Loucy (cell line): ENCODE measurements at regions not wholly inside any gene's neighbourhood (a gene's known extent, or its start where the extent isn't known, plus 50 kb on each side); places are given as distances from the start of the nearest gene placed in this dataset.

Experiments
- H2AFZ ChIP-seq: fragments of 200-600 bp; sonication (generic); 2 replicates; pipeline ENCODE4 v1.6.0; 2016; ENCODE audit warnings: antibody characterized with exemption, mild to moderate bottlenecking, low read length, moderate library complexity
- H3F3A ChIP-seq: fragments of 200-600 bp; 2 replicates; pipeline ENCODE4 v1.6.0; 2016; ENCODE audit warnings: antibody characterized with exemption, low read depth, mild to moderate bottlenecking
- H3K27me3 ChIP-seq: fragments of 200-600 bp; sonication (generic); 2 replicates; pipeline ENCODE4 v1.6.1; 2014; ENCODE audit warnings: low read length, mild to moderate bottlenecking; ENCODE audit not compliant: insufficient read depth, poor library complexity, severe bottlenecking
- H3K36me3 ChIP-seq: fragments of 200-600 bp; sonication (generic); 2 replicates; pipeline ENCODE4 v1.6.1; 2016; ENCODE audit warnings: low read length; ENCODE audit not compliant: insufficient read depth
- H3K4me1 ChIP-seq: fragments of 200-600 bp; sonication (generic); 2 replicates; pipeline ENCODE4 v1.5.1; 2014; ENCODE audit warnings: low read length, mild to moderate bottlenecking; ENCODE audit not compliant: insufficient read depth, poor library complexity, severe bottlenecking
- H3K4me2 ChIP-seq: fragments of 200-600 bp; sonication (generic); 2 replicates; pipeline ENCODE4 v1.6.0; 2014; ENCODE audit warnings: antibody characterized with exemption, low read length, low read depth, mild to moderate bottlenecking; ENCODE audit not compliant: poor library complexity, severe bottlenecking
- H3K4me3 ChIP-seq: fragments of 200-600 bp; sonication (generic); 2 replicates; pipeline ENCODE4 v1.5.1; 2014; ENCODE audit warnings: low read length, mild to moderate bottlenecking, mixed read lengths; ENCODE audit not compliant: poor library complexity, severe bottlenecking
- H3K79me2 ChIP-seq: fragments of 200-600 bp; sonication (generic); 2 replicates; pipeline ENCODE4 v1.6.1; 2014; ENCODE audit warnings: low read length; ENCODE audit not compliant: insufficient read depth
- H3K9ac ChIP-seq: fragments of 200-600 bp; sonication (generic); 2 replicates; pipeline ENCODE4 v1.6.0; 2014; ENCODE audit warnings: mild to moderate bottlenecking, low read depth, low read length, moderate library complexity; ENCODE audit not compliant: poor library complexity, severe bottlenecking
- H3K9me2 ChIP-seq: fragments of 200-600 bp; sonication (generic); replicated peaks from 2 replicates; pipeline ENCODE4 v1.6.1; 2016; ENCODE audit warnings: low read depth, low read length, mixed read lengths
- H3K9me3 ChIP-seq: fragments of 200-600 bp; sonication (generic); 2 replicates; pipeline ENCODE4 v1.6.1; 2014; ENCODE audit warnings: mild to moderate bottlenecking, antibody characterized with exemption, low read length, low read depth; ENCODE audit not compliant: insufficient read depth
- H4K20me1 ChIP-seq: fragments of 200-600 bp; sonication (generic); 2 replicates; pipeline ENCODE4 v1.6.0; 2014; ENCODE audit warnings: antibody characterized with exemption, low read length, mild to moderate bottlenecking; ENCODE audit not compliant: insufficient read depth, poor library complexity, severe bottlenecking
- EZH2phosphoT487 ChIP-seq: fragments of 200-600 bp; IDR thresholded peaks from 2 replicates; pipeline ENCODE4 v1.6.1; 2018; ENCODE audit warnings: antibody characterized with exemption, mild to moderate bottlenecking, moderate library complexity, borderline replicate concordance
- TF ChIP-seq, protein P1 (sequence below): fragments of 200-600 bp; sonication (generic); conservative IDR thresholded peaks from 2 replicates; pipeline ENCODE4 v1.5.1; 2014; ENCODE audit warnings: mild to moderate bottlenecking, antibody characterized with exemption, low read length

- Histone ChIP-seq H3K4me1 (no peaks in the 10 kb centered on the region), H3K9me2 (no peaks in the 10 kb centered on the region), H4K20me1 (no peaks in the 10 kb centered on the region), H3K36me3 (no peaks in the 10 kb centered on the region), H3K9me3 (no peaks in the 10 kb centered on the region), H3K27me3 (no peaks in the 10 kb centered on the region), H3F3A (no peaks in the 10 kb centered on the region), H3K79me2 (no peaks in the 10 kb centered on the region), H2AFZ (no peak overlapping the region), H3K4me3 (no peak overlapping the region), H3K4me2 (no peak overlapping the region), H3K9ac (no peak overlapping the region)
- TF ChIP-seq, protein P1, sequence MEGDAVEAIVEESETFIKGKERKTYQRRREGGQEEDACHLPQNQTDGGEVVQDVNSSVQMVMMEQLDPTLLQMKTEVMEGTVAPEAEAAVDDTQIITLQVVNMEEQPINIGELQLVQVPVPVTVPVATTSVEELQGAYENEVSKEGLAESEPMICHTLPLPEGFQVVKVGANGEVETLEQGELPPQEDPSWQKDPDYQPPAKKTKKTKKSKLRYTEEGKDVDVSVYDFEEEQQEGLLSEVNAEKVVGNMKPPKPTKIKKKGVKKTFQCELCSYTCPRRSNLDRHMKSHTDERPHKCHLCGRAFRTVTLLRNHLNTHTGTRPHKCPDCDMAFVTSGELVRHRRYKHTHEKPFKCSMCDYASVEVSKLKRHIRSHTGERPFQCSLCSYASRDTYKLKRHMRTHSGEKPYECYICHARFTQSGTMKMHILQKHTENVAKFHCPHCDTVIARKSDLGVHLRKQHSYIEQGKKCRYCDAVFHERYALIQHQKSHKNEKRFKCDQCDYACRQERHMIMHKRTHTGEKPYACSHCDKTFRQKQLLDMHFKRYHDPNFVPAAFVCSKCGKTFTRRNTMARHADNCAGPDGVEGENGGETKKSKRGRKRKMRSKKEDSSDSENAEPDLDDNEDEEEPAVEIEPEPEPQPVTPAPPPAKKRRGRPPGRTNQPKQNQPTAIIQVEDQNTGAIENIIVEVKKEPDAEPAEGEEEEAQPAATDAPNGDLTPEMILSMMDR, result no peak
- TF ChIP-seq EZH2phosphoT487, result no peak
Observed at GRCh38 chr2:41827354-41827971, 220.4 kb upstream of the PKDCC start.

DNA sequence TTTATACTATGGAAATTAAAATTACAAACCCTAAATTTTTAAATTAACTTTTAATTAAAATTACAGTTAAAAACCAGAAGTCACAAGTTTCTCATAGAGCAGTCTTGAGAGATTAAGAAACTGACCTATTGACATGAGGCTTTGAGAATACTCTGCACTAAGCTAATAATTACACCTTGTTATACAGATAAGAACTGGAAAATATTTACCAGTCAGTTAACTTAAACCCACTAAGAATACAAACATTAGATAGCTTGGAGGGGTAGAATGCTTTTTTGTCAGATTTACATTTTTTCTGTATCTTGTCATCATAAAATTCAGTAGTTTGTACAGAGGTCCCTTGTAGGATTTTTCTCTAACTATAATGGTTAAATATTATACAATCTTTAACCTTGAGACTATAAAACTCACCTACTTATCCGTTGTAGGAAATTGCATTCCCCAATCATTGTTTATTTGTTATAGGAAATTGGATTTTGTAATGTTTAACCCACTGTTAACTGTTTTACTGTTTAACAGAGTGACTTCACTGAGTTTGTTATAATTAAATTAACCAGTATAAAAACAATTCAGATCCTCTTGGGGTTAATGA is 219.7 kb upstream of the PKDCC start:
- no peaks in the 10 kb centered on the region for H3K4me1 ChIP-seq
- TF ChIP-seq, protein P1, result no peak
- H3K79me2 ChIP-seq, result no peaks in the 10 kb centered on the region
- H2AFZ ChIP-seq, result no peak overlapping the region
- no peaks in the 10 kb centered on the region for H4K20me1 ChIP-seq
- no peaks in the 10 kb centered on the region for H3K9me3 ChIP-seq
- H3K27me3 ChIP-seq, result no peaks in the 10 kb centered on the region
- no peak overlapping the region for H3K4me2 ChIP-seq
- no peak overlapping the region for H3K9ac ChIP-seq
- no peak overlapping the region for H3K4me3 ChIP-seq
- H3K9me2 ChIP-seq, result no peaks in the 10 kb centered on the region
- no peaks in the 10 kb centered on the region for H3F3A ChIP-seq
- no peaks in the 10 kb centered on the region for H3K36me3 ChIP-seq

- Histone ChIP-seq H3K79me2 (no peaks in the 10 kb centered on the region), H4K20me1 (no peaks in the 10 kb centered on the region), H3K4me3 (no peak overlapping the region), H2AFZ (no peak overlapping the region), H3K9ac (no peak overlapping the region), H3K9me3 (no peaks in the 10 kb centered on the region), H3K4me2 (no peak overlapping the region), H3F3A (no peaks in the 10 kb centered on the region), H3K36me3 (no peaks in the 10 kb centered on the region), H3K27me3 (no peaks in the 10 kb centered on the region), H3K9me2 (no peaks in the 10 kb centered on the region), H3K4me1 (no peaks in the 10 kb centered on the region)
- no peak for TF ChIP-seq EZH2phosphoT487
- TF ChIP-seq, protein P1, result no peak
Observed at GRCh38 chr2:41829052-41829451, 218.8 kb upstream of the PKDCC start.
